Dedifferentiated amniotic fluid mesenchymal stem cell (primary cell): ENCODE measurements at regions not wholly inside any gene's neighbourhood (a gene's known extent, or its start where the extent isn't known, plus 50 kb on each side); places are given as distances from the start of the nearest gene placed in this dataset.
A peak's percentile ranks its signal among the peaks of the same experiment; 100 is the strongest.
"Not testable (repeated sequence)": the region's sequence is repeated elsewhere in the genome, so short reads cannot be mapped to it uniquely, and the experiment has no call there.

Experiments
- DNase-seq: peaks from one replicate; pipeline ENCODE4 v3.0.0-alpha.2; 2016; ENCODE audit errors: extremely low spot score

DNA sequence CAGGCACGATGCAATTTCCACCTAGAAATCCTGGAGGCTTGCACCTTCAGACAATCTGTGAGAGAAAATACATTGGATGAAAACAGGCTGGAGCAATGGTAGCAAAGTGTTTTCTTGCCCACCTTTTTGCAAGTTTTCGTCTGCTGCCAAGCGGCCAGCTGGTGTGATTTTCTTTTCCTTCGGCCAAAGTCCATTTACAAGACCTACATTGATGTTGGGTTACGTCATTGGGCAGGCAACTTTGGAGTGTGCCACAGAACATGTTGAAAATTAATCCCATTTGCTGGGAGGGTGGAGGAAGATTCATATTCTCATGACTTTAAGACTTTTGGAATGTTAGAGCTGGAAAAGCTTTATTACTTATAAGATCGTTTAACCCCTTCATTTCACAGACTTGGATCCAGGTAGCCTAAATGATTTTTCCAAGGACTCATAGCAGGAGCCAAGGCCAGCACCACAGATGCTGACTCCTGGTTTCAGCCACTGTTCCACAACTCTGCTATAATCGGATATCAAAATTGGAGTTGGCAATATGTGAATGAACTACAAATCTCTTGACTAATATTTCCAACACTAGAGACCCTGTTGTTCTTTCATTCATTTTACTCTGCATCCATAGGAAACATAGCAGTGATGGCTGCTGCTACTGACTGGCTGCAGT, 352.1 kb downstream of the RND3 start:
- DNase-seq, result no peak

DNA sequence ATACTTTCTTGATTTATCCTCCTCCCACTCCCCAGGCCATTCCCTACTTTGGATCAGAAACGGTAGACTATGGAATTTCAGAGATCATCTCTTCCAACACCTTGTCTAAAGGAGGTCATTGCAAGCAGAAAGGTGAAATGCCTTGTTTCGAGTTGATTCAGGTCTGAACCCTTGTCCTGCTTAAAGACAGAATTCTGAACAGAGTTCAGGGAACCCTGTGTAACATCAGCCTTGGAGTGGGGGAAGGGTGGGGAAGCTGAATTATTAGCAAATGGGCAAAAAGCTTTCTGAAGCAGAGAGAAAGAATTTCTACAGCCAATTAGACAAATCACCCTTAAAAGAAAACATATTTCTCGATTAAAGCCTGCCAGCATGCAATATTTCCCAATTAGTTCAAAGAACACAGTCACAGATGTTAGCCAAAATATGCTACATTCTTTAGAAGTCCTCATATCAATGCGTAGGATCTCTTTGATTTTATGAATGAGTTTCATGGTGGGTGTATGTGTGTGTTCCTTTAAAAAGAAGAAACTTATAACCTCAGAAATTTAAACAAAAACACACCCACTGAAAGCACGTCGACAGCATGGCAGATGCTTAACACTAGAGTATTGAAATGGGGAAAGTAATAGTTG, 353.1 kb downstream of the RND3 start:
- DNase-seq, result no peak

GRCh38 chr2:150133623-150134022, 353.8 kb downstream of the RND3 start:
- DNase-seq, result peak; percentile 71

DNA sequence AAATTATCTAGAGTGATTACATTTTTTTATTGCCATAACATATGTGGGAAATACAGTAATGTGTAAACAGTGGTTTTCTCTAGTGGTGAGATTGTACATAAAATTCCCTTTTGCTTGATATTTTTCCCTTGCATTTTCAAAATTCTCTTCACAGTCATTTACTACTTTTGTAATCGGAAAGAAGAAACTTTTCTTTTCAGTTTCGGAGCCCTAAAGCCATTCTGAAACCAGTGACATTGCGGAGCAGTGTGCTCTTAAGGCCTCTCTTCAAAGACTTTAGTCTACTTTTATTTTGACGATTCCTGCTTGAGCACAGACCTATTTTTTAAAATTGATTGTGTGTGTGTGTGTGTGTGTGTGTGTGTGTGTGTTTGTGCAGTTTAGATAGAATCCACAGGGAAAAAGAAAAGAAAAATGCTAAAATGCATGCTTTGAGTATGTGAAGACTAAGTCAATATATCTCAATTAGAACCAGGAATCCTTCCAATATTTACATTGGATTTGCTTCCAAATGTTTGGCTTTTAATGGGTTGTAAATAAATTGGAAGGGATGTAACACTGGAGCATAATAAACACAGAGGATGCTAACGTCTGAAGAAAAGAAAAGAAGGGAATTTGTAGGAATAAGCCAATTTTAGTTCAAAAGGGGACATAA, 357.4 kb downstream of the RND3 start:
- DNase-seq, result no peak

- DNase-seq, result no peak
These were observed 359.5 kb downstream of the RND3 start for GRCh38 chr2:150127995-150128394.

GRCh38 chr2:150127346-150127990, 360.0 kb downstream of the RND3 start:
- no peak for DNase-seq

DNA sequence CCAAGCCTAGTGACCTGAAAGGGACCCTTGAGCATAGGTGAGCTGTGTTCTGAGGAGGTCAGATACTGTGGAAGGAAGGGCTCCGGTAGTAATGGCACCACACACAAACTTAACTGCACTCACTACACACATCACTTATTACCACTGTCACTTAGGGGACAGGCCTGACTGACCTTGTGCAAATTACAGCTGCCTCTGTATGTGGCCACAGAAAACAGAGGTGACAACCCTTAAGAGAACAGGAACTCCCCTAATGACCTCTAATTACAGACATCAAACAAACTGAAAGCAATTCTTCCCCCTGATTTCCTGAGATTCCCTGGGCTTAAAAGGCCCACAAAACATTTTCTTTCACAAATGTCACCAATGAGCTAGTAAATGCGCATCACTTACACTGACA, 360.6 kb downstream of the RND3 start:
- no peak for DNase-seq

- no peak for DNase-seq
These were observed 361.2 kb downstream of the RND3 start for GRCh38 chr2:150126143-150126740.

GRCh38 chr2:150125708-150126107, 361.8 kb downstream of the RND3 start:
- DNase-seq, result no peak

GRCh38 chr2:150125188-150125587, 362.3 kb downstream of the RND3 start:
- DNase-seq, result no peak

DNA sequence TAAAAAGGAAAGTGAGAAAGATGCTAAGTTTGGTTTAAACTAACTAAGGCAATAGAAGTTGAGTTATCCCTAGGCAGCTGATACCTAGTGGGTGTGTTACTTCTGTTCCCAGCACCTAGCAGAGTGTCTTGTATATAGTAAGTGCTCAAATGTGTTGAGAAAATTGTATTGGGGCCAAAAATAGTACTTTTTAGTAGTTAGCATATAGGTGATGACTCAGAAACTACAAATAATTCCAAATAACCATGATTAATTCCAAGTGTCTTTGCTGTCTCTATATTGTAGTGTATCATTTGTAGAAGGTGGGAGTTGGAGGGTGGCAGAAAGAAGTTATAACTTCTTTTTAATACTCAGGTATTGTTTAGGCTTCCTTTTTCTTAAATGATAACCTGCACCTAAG, 362.7 kb downstream of the RND3 start:
- no peak for DNase-seq

- no peak for DNase-seq
These were observed 364.4 kb downstream of the RND3 start for GRCh38 chr2:150122871-150123613.

DNA sequence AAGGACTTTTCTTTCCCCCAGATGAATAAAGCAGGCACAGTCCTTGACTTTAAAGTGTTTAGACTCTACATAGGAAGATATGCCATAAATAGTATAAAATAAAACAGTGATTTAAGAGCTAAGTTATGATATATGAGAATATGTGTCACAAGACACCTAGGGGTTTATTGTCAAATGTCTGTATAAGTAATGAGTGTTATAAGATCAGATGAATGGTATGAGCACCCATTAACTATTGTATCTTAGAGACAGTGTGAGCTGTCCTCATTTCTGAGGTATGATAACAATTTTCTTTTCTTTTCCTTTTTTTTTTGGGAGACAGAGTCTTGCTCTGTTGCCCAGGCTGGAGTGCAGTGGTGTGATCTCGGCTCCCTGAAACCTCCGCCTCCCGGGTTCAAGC, 365.3 kb downstream of the RND3 start:
- DNase-seq, result no peak

DNA sequence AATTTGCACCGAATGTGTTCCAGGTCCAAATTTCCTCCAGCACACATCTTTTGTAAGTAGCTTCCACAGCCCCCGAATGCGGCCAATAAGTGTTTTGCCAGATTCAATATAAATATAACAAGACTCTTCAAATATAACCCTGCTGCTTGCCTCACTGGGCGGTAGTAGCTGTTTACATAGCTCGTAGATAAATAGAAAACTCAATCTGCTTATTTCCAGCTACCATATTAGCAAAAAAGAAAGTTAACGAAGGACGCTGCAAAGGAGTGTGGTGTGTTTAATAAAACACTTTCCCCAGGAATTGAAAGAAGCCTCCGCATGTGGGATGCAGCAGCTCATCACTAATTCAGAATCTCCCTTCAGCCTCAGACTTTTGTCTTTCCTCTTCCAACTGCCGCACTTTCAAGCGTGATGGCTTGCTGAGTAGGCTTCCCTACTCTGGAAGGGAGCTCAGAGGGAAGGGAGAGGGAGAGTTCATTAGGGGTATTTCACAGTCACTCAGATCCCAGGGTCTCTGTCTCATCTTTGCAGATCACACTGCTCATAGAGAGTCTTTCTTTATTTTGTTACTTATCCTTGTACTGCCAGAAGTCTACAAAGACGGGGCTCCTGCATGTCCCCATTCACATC, 367.0 kb downstream of the RND3 start:
- DNase-seq, result no peak

GRCh38 chr2:150119819-150120218, 367.6 kb downstream of the RND3 start:
- DNase-seq, result no peak

DNA sequence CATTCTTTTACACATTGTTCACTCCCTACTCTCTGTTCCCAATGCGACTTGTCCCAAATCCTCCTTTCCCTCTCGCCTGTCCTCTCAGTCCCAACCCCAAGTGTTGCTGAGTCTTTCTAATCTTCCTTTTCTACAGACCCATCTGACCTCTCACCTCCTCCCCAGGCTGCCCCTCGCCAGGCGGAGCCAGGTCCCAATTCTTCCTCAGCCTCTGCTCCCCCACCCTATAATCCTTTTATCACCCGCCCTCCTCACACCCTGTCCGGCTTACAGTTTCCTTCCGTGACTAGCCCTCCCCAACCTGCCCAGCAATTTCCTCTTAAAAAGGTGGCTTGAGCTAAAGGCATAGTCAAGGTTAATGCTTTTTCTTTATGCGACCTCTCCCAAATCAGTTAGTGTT, 373.4 kb downstream of the RND3 start:
- DNase-seq, result not testable (repeated sequence)

DNA sequence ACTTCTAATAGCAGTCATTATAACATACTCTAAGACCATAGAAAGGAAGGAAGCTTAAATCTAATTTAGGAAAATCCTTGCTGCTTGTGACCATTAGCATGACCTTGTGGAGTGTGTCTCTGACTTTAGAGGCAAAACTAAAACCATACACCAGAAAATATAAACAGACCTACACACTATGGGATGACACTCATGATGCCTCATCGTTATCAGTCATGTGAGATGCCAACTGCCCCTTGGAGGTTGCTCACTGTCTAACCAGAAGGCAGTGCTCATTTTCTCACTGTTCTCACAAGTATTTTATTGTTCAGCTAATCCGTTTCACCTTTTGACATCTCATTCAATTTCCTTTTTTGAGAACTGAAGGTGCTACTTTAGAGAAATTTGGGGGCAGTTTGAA, 376.9 kb downstream of the RND3 start:
- no peak for DNase-seq

DNA sequence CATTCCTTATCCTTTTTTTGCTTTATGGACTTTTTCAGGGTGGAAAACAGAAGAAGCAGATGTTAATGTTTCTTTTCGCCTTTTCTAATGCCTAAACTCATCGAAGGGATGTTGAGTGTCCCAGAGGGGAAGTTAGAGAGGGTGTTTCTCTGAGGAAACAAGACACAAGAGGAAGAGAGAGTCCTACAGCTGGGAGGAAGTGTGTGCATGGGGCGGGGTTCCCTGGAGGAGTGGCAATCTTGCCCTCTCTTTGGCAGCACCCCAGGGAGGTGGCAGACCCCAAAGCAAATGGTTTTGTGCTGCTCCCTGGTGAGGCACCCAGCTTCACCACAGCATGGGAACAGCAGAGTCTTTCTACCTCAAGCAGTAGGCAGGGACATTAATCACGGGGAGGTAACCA, 377.6 kb downstream of the RND3 start:
- no peak for DNase-seq

DNA sequence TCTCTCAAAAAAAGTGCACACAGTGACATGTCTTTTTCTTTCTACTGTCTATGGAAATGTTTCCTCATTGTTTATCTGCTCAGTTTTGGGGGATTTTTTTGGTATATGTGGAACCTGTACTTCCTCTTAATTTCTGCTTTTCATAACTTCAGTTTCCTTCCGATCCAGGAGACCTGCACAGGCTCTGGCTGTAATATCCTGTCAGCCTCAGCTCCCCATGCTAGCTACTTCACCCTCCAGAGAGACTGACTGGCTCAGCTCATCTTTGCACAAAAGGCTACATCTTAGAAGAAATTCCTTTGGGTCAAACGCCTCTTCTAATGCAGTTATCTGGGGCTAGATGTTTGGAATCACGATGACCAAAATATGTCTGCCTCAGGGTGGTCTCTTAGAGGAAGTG, 378.4 kb downstream of the RND3 start:
- DNase-seq, result no peak

GRCh38 chr2:150107816-150108215, 379.7 kb downstream of the RND3 start:
- no peak for DNase-seq

GRCh38 chr2:150107170-150107569, 380.3 kb downstream of the RND3 start:
- no peak for DNase-seq
